MCF 10A (cell line): ENCODE measurements at regions not wholly inside any gene's neighbourhood (a gene's known extent, or its start where the extent isn't known, plus 50 kb on each side); places are given as distances from the start of the nearest gene placed in this dataset.

ENCODE experiments used
- BruUV-seq: library from RNA; stranded (reverse); fragments of 400-500 nt; replicated peaks from 2 replicates; lab custom pipeline; 2021; lab: Mats Ljungman, UMichigan
- CTCF ChIA-PET: fragments of 300-600 bp; sonication (Branson Sonifier 250); formaldehyde crosslinking; extraction: SDS; loops from one replicate; lab custom pipeline; 2021; ENCODE audit warnings: antibody characterized with exemption, inconsistent platforms; lab: Yijun Ruan, JAX
- POLR2A ChIA-PET: fragments of 300-600, 350-650 bp; sonication (Branson Sonifier 250); formaldehyde crosslinking; extraction: SDS; loops from one replicate; lab custom pipeline; 2020; ENCODE audit warnings: antibody characterized with exemption, inconsistent platforms; lab: Yijun Ruan, JAX
- DNase-seq: peaks from one replicate; pipeline ENCODE4 v3.0.0-alpha.2; 2018; ENCODE audit not compliant: unreplicated experiment
- H3K27ac Mint-ChIP-seq: one replicate; pipeline ENCODE4 v1.8.0; 2022; ENCODE audit warnings: mild to moderate bottlenecking, low read depth, mixed read lengths; ENCODE audit not compliant: unreplicated experiment
- H3K27me3 Mint-ChIP-seq: one replicate; pipeline ENCODE4 v1.8.0; 2022; ENCODE audit warnings: mixed read lengths; ENCODE audit not compliant: insufficient read depth, unreplicated experiment
- H3K36me3 Mint-ChIP-seq: one replicate; pipeline ENCODE4 v1.8.0; 2022; ENCODE audit warnings: mild to moderate bottlenecking, moderate library complexity, mixed read lengths; ENCODE audit not compliant: insufficient read depth, unreplicated experiment
- H3K4me1 Mint-ChIP-seq: one replicate; pipeline ENCODE4 v1.8.0; 2022; ENCODE audit warnings: mixed read lengths; ENCODE audit not compliant: insufficient read depth, unreplicated experiment
- H3K4me3 Mint-ChIP-seq: one replicate; pipeline ENCODE4 v1.8.0; 2022; ENCODE audit warnings: mild to moderate bottlenecking, moderate library complexity, mixed read lengths; ENCODE audit not compliant: unreplicated experiment
- H3K9me3 Mint-ChIP-seq: one replicate; pipeline ENCODE4 v1.8.0; 2022; ENCODE audit warnings: mixed read lengths; ENCODE audit not compliant: unreplicated experiment
- intact Hi-C: fragments of 100-400 bp; cut with micrococcal nuclease; formaldehyde crosslinking; loops from 2 replicates; pipeline ENCODE4 v1.14.1; 2022
- TF ChIP-seq, protein P1 (sequence below): fragments of 200-600 bp; IDR thresholded peaks from one replicate; pipeline ENCODE4 v1.8.0; 2022; ENCODE audit warnings: antibody characterized with exemption, mild to moderate bottlenecking; ENCODE audit not compliant: unreplicated experiment

DNA sequence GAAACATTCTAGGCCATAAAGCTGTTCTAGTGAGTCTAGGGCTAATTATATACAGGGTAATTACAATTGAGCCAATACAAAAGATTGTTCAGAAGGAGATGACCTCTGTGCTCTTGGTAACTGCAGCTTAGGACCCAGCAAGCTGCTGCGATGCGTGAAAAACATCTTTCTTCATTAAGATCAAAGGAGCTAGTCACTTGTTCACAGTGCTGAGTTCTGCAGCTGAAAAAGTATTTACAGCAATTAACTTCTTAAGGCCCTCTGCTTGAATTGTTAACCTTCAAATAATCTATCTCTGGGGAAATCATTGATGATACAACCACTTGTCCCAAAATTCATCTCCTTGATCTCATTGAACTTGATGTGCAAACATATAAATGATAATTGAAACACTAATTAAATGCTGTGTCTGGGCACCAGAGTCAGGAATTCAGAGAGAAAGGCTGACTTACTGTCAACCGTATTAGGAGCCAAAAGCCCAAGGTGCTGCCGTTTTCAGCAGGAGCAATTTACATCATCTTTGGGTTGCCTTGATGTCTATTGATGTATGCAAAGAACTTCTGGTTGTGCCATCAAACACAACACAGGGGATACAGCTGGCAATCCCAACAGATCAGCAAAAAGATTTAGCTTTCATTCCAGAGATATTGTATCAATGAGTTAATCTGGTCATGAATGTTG lies 213.0 kb downstream of the NECTIN3 start:
- no TSS peak for BruUV-seq
- H3K27me3 Mint-ChIP-seq: no peaks in the 10 kb centered on the region
- intact Hi-C loops: no loop called here
- TF ChIP-seq, protein P1, sequence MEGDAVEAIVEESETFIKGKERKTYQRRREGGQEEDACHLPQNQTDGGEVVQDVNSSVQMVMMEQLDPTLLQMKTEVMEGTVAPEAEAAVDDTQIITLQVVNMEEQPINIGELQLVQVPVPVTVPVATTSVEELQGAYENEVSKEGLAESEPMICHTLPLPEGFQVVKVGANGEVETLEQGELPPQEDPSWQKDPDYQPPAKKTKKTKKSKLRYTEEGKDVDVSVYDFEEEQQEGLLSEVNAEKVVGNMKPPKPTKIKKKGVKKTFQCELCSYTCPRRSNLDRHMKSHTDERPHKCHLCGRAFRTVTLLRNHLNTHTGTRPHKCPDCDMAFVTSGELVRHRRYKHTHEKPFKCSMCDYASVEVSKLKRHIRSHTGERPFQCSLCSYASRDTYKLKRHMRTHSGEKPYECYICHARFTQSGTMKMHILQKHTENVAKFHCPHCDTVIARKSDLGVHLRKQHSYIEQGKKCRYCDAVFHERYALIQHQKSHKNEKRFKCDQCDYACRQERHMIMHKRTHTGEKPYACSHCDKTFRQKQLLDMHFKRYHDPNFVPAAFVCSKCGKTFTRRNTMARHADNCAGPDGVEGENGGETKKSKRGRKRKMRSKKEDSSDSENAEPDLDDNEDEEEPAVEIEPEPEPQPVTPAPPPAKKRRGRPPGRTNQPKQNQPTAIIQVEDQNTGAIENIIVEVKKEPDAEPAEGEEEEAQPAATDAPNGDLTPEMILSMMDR: no peak
- peaks cover 6% of the 10 kb centered on the region for H3K4me1 Mint-ChIP-seq
- H3K36me3 Mint-ChIP-seq: no peaks in the 10 kb centered on the region
- H3K27ac Mint-ChIP-seq: no peak overlapping the region
- POLR2A ChIA-PET: interaction anchor here (0.6 kb wide), 1 partner anchor 1374 kb away, joined by 3 read pairs; no protein-coding TSS in a partner anchor
- no peaks in the 10 kb centered on the region for H3K9me3 Mint-ChIP-seq
- no peak overlapping the region for H3K4me3 Mint-ChIP-seq
- DNase-seq: no peak
- CTCF ChIA-PET: no interaction called here

DNA sequence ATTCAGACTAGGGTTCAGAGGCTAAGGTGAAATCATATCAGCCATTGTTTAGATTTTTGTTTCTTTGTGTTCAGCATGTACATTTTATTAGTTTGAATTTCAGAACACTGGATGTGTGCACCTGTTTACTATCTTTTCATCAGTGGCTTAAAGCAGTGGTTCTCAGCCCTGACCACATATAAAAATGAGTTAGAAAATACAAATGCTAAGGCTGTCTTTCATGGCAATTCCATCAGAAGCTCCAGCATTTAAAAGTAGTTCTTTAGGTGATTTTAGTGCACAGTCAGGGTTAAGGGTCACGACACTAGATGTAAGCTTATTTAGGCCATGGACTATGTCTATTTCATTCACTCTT lies 213.5 kb downstream of the NECTIN3 start:
- no TSS peak for BruUV-seq
- TF ChIP-seq, protein P1: no peak
- H3K4me3 Mint-ChIP-seq: no peak overlapping the region
- no peaks in the 10 kb centered on the region for H3K9me3 Mint-ChIP-seq
- ChIA-PET CTCF (no interaction called here), POLR2A (interaction anchor here (0.6 kb wide), 1 partner anchor 1375 kb away, joined by 3 read pairs; no protein-coding TSS in a partner anchor)
- H3K27ac Mint-ChIP-seq: no peak overlapping the region
- DNase-seq: no peak
- no peaks in the 10 kb centered on the region for H3K27me3 Mint-ChIP-seq
- peaks cover 6% of the 10 kb centered on the region for H3K4me1 Mint-ChIP-seq
- no peaks in the 10 kb centered on the region for H3K36me3 Mint-ChIP-seq
- intact Hi-C loops: no loop called here

DNA sequence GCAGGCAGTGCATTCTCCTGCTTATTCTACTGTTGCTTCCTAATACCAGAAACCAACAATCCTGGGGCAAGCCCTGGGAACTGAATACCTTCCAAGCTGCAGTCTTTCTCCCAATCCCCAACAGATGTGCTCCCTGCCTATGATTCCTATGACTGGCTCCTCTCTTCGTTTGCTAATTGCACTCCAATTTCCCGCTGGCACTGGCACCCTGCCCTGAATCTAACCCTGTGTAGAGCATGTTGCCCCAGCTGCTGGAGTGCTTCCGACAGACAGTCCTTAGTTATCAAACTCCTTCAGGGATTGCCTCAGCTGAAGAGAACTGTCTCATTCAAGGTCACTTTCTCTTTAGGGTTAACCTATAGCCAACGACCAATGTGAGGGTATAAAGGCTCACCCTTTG lies 214.1 kb downstream of the NECTIN3 start:
- Mint-ChIP-seq H3K4me3 (no peak overlapping the region), H3K4me1 (peaks cover 6% of the 10 kb centered on the region), H3K36me3 (no peaks in the 10 kb centered on the region), H3K9me3 (no peaks in the 10 kb centered on the region), H3K27ac (no peak overlapping the region), H3K27me3 (no peaks in the 10 kb centered on the region)
- ChIA-PET CTCF (no interaction called here), POLR2A (no interaction called here)
- TF ChIP-seq, protein P1: no peak
- no peak for DNase-seq
- intact Hi-C loops: no loop called here
- BruUV-seq: no TSS peak

DNA sequence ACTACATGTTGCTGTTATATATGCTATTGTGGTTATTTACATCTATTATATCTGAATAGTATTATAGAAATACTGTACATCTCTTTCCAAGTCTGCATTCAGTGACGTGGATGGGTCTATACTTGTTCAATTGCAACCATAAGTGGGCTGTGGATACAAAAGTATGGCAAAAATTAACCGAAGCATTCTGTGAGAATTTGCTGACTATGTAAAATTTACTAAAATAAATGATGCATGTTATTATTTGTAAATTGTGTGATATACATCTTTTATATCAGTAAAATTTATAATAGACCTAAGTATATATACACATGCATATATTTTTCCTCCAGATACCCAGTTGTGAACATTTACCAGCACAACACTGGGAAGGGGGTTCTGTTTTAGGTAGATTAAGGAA lies 215.1 kb downstream of the NECTIN3 start:
- ChIA-PET POLR2A (no interaction called here), CTCF (no interaction called here)
- no peaks in the 10 kb centered on the region for H3K9me3 Mint-ChIP-seq
- peaks cover 6% of the 10 kb centered on the region for H3K4me1 Mint-ChIP-seq
- no peak overlapping the region for H3K4me3 Mint-ChIP-seq
- intact Hi-C loops: no loop called here
- H3K27ac Mint-ChIP-seq: no peak overlapping the region
- H3K36me3 Mint-ChIP-seq: no peaks in the 10 kb centered on the region
- H3K27me3 Mint-ChIP-seq: no peaks in the 10 kb centered on the region
- BruUV-seq: no TSS peak
- no peak for DNase-seq
- TF ChIP-seq, protein P1: no peak
